HG02623 (cell line): ENCODE measurements at regions not wholly inside any gene's neighbourhood (a gene's known extent, or its start where the extent isn't known, plus 50 kb on each side); places are given as distances from the start of the nearest gene placed in this dataset.
"Not testable (repeated sequence)": the region's sequence is repeated elsewhere in the genome, so short reads cannot be mapped to it uniquely, and the experiment has no call there.

Experiments used
- ATAC-seq: cut with Tn5 transposase; IDR thresholded peaks from one replicate; pipeline ENCODE4 v1.9.1; 2021; ENCODE audit warnings: moderate library complexity; ENCODE audit not compliant: unreplicated experiment

- no peak for ATAC-seq
Measured at GRCh38 chr12:83527810-83528209, 841.1 kb downstream of the TMTC2 start.

GRCh38 chr12:83515306-83516026, 828.8 kb downstream of the TMTC2 start:
- ATAC-seq: no peak

DNA sequence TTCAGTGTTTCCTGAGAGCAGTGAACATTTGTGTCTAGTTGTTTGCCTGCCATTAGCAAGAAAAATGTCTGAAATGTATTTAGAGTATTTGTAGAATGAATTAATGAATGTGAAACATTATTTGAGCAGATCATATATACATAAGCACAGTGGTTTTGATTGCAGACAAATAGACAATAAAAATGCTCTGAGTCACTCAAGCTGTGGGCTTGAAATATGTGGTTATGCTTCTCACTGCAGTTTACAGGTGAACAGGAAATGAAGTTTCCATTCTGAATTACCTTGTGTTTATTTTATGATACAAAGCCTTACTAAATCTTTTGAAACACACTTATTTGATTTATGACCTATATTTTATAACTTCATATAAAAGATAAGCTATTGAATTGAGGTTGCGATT, 827.7 kb downstream of the TMTC2 start:
- no peak for ATAC-seq

- ATAC-seq: no peak
Measured at GRCh38 chr12:83506841-83507240, 820.1 kb downstream of the TMTC2 start.

DNA sequence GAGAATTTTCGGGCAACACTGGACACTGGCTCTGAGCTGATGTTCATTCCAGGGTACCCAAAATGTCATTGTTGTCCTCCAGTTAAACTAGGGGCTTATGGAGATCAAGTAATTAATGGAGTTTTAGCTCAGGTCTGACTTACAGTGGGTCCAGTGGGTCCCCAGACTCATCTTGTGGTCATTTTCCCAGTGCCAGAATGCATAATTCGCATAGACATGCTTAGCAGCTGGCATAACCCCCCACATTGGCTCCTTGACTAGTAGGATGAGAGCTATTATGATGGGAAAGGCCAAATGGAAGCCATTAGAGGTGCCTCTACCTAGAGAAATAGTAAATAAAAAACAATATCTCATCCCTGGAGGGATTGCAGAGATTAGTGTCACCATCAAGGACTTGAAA, 818.9 kb downstream of the TMTC2 start:
- no peak for ATAC-seq

GRCh38 chr12:83499894-83500293, 813.2 kb downstream of the TMTC2 start:
- ATAC-seq: not testable (repeated sequence)

DNA sequence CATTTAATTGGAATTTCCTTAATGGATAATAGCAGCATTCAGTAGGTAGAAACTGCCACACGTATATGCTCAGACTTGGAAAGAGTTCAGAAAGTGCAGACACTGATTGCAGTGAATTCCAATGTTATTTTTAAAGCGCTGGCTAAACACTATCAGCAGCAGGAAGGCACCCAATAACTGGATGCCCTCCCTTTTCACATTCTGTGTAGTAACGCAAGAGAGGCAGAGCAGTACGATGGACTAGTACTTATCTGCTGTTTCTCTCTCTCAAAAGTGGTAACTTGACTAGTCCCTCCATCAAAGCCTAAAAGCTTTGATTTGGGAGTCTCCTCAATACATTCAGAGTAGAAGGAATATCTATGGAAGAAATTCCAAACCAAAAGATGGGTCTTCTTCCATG, 791.0 kb downstream of the TMTC2 start:
- no peak for ATAC-seq

- no peak for ATAC-seq
Measured at GRCh38 chr12:83476695-83477690, 790.3 kb downstream of the TMTC2 start.

DNA sequence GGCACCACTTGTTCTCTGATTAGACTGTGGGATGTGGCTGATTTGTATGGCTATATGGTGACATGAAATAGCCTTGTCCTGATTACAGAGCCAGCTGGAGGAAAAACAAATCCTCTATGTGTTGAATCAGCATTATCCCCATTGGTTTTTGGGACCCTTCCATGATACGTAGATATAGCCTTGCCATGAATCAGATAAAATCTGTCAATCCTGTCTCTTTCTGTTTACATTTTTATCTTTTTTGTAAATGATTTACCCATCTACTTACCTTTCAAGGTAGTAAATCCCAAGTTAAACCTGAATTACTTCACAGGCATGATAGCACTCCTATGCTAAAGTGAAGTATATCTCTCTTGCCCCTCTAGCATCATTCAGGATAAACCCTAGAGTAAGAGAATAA, 789.3 kb downstream of the TMTC2 start:
- no peak for ATAC-seq

- ATAC-seq: no peak
Measured at GRCh38 chr12:83474369-83474768, 787.7 kb downstream of the TMTC2 start.

DNA sequence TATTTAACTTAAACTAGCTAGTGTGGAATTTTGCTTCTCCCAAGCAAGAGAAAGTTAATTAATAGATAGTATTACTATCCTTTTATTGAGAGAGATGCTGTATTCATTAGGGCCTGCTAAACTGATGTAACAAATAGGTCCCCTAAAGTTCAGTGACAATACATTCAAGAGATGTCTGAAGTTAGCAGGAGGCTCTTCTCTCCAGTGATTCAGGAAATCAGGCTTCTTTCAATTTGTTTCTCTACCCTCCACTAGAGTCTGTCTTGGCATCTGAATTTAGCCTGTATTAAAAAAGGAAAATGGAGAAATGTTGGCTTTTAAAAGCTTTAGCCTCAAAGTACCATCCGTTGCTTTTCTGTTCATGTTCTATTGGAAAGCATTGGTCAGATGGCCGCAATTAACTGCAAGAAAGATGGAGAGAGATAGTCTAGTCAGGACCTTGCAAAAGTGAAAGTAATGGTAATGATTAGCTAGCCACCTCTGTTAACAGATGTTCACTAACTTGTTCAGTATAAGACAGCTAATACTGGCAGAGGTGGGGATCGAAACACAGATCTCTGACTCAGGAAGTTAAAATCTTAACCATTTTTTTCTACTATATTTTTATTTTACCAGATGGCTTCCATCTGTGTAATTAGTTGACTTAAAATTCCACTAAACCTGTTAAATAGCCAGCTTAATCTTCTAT, 786.8 kb downstream of the TMTC2 start:
- ATAC-seq: peak; percentile 96

DNA sequence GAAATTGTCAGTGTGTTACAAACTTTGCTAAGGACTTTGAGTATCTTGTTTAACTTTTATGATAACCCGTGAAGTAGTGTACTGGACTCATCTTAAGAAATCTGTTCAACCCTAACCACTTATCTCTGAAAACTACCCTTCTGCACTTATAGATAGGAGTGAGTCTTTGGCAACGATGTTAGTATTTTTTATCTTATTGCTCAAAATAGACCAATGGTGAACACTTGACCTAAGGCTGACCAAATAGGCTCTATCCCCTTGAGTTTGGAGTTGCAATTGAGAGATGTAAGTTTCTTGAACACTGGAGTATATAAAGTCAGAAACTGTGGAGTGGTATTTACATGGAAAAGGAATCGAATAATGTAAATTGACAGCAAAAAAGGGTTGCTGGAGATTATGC, 786.1 kb downstream of the TMTC2 start:
- no peak for ATAC-seq

- no peak for ATAC-seq
Measured at GRCh38 chr12:83472350-83472749, 785.6 kb downstream of the TMTC2 start.

- no peak for ATAC-seq
Measured at GRCh38 chr12:83471341-83471740, 784.6 kb downstream of the TMTC2 start.

DNA sequence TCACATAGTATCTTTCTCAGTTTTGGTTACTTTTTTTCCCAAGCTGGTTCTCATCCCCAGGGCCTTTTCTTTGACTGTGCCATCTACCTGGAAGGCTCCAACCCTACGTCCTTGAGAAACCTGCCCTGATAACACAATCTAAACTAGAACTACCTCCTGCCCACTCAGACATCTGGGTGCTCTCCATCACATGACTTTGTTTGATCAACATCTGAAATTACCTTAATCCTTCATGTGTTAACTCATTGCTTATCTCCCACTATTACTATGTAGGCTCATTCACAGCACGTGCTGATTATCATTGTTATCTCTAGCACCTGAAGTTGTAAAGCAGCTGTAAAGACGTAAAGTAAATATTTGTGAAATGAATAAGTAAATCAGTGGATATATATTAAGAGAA, 784.0 kb downstream of the TMTC2 start:
- no peak for ATAC-seq

DNA sequence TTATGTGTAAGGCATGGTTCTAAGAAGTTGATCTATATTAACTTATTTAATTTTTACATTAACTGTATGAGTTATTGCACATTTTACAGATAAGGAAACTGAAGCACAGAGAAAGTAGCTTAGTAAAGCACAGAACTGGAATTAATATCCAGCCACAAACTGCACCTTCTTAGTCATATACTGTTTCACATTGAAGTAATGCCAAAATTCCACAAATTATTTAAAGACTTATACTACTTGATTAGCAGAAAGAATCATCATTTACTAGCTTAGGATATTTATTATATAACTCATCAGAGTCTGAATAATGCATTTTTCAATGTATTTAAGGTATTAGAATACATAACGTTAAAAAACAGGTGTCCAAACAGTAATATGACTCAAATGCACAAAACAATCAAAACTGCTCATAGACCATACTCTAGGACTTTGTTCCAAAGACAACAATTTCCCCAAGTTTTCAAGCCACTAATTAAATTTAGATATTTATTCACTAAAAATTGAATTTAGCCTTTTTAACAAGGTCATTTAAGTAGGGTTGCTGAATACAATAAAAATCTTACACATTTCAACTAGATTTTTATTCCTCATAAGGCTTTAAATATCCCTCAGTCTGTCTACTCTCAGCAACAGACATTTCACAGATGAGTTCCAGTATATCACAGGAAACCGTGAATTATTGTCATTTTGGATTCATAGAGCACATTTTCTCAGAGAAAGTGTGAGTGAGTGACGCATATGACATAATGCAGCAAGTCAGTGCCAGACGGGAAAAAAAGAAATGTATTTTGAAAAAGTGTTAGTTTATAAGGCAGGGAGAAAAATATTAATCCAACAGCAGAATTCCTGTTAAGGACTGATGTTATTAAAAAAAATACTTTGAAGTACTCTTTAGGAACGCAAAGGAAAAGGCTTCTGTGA, 782.5 kb downstream of the TMTC2 start:
- no peak for ATAC-seq

DNA sequence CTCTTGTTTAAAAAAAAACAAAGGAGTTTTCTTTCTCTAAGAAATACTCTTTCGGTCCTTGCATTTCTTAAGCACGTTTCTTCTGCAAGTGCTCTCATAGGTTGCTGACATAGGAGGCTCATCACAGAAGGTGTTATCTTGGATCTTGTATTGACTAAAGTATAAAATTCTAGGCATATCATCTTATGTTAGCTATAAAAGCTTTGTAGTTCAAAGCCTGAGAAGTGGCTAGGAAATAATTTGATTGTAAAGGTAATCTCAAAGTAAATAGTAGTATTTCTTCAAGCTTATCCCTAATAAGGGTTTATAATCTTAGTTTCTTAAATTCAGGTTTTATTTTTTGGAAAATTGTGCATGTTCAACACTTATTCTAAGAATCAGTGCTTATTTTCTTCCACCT, 778.9 kb downstream of the TMTC2 start:
- no peak for ATAC-seq

- ATAC-seq: no peak
Measured at GRCh38 chr12:83462419-83462818, 775.7 kb downstream of the TMTC2 start.

GRCh38 chr12:83461336-83461935, 774.7 kb downstream of the TMTC2 start:
- ATAC-seq: no peak

DNA sequence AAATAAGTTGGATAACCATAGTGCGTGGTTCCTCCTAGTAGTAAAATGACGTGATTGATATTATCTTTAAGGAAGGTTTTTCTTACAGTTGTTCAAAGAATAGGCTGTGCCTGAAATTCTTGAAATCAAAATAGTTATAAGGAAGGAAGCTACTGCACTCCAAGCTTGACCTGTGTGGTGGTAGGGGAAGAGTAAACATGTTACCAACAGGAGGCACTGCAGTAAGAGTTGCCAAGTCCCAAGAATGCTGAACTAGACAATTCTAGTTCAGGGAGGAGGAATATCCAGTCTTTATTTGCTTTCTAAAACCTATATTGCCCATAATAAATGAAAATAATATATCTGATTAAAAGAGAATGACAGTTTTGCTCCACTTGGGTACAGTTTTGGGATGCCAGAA, 764.5 kb downstream of the TMTC2 start:
- ATAC-seq: no peak
